Chondrocyte (in vitro differentiated cells): ENCODE measurements at regions not wholly inside any gene's neighbourhood (a gene's known extent, or its start where the extent isn't known, plus 50 kb on each side); places are given as distances from the start of the nearest gene placed in this dataset.

ENCODE experiments used
- DNase-seq: peaks from one replicate; pipeline ENCODE4 v3.0.0; 2021; ENCODE audit warnings: mixed read lengths, low spot score
- H3K27ac Mint-ChIP-seq: one replicate; pipeline ENCODE4 v1.8.0; 2021; ENCODE audit warnings: mild to moderate bottlenecking, moderate library complexity, mixed read lengths; ENCODE audit not compliant: unreplicated experiment
- H3K27me3 Mint-ChIP-seq: 2 replicates; pipeline ENCODE4 v1.8.0; 2021; ENCODE audit warnings: low read depth, mixed read lengths
- H3K36me3 Mint-ChIP-seq: 2 replicates; pipeline ENCODE4 v1.8.0; 2021; ENCODE audit warnings: low read depth, mixed read lengths
- H3K4me1 Mint-ChIP-seq: 2 replicates; pipeline ENCODE4 v1.8.0; 2021; ENCODE audit warnings: low read depth, mild to moderate bottlenecking, mixed read lengths
- H3K4me3 Mint-ChIP-seq: one replicate; pipeline ENCODE4 v1.8.0; 2021; ENCODE audit warnings: mild to moderate bottlenecking, moderate library complexity, mixed read lengths; ENCODE audit not compliant: unreplicated experiment
- H3K9me3 Mint-ChIP-seq: 2 replicates; pipeline ENCODE4 v1.8.0; 2021; ENCODE audit warnings: low read depth, mixed read lengths
- TF ChIP-seq, protein P1 (sequence below): fragments of 200-600 bp; sonication (generic); IDR thresholded peaks from 2 replicates; pipeline ENCODE4 v1.5.0; 2021; ENCODE audit warnings: antibody characterized with exemption, mild to moderate bottlenecking, moderate library complexity

DNA sequence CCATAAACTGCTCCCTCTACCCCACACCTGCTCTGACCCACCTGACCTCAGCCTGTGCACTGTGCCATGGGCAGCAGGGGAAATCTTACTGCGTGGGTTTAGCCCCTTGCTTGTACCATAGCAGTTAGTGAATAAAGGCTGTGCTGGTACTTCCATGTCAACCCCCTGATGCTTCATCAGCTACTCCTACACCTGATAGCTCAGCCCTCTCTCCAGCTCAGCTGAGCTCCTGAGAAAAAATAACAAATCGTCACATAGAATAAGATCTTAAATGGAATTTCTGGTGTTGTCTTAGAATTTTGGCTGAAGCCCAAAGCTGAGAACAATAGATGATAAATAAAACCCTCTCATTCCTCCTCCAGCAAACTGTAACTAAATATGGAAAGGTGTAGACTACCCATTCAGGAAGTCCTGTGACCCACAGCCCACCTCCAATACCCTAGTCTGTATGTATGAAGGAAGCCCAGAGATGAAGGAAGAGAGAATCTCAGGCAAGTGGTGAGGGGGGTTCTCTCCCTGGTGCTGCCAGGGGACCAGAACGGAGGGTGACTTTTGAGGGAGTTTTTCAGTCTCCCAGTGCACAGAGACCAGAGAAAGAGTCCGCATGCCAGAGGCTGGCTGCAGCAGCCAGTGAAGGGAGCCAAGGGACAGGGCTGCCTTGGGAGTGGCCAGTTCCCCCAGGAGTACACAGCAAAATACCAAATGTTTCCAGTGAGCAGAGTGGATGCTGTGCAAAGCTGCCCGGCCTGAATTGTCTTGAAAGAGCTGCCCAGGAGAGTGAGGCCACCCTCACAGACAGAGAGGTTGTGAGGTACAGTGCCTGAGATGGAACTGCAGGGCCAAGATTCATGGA lies 227.3 kb downstream of the QDPR start:
- Mint-ChIP-seq H3K4me1 (no peaks in the 10 kb centered on the region), H3K36me3 (no peaks in the 10 kb centered on the region), H3K4me3 (no peak overlapping the region), H3K27me3 (peaks cover 7% of the 10 kb centered on the region), H3K9me3 (no peaks in the 10 kb centered on the region), H3K27ac (no peak overlapping the region)
- TF ChIP-seq, protein P1, sequence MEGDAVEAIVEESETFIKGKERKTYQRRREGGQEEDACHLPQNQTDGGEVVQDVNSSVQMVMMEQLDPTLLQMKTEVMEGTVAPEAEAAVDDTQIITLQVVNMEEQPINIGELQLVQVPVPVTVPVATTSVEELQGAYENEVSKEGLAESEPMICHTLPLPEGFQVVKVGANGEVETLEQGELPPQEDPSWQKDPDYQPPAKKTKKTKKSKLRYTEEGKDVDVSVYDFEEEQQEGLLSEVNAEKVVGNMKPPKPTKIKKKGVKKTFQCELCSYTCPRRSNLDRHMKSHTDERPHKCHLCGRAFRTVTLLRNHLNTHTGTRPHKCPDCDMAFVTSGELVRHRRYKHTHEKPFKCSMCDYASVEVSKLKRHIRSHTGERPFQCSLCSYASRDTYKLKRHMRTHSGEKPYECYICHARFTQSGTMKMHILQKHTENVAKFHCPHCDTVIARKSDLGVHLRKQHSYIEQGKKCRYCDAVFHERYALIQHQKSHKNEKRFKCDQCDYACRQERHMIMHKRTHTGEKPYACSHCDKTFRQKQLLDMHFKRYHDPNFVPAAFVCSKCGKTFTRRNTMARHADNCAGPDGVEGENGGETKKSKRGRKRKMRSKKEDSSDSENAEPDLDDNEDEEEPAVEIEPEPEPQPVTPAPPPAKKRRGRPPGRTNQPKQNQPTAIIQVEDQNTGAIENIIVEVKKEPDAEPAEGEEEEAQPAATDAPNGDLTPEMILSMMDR, result no peak
- no peak for DNase-seq

DNA sequence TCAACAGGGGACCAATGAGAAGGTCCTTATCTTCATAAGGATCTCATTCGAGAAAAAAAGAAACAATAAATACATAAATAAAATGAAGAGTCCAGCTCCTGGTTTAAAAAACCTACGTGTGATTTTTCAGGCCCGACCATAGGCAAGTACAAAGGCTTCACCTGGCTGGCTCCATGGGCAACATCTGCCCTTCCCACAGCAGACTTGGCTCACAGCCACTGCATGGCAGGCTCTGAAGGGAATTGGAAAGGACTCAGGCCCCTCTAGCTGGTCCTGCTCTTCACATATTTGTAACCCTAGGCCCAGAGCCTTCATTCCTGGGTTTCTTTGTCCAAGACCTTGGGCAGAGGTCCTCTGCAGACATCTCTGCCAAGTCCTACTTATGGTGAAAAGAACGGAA lies 228.1 kb downstream of the QDPR start:
- DNase-seq, result no peak
- no peak overlapping the region for H3K27ac Mint-ChIP-seq
- no peaks in the 10 kb centered on the region for H3K36me3 Mint-ChIP-seq
- H3K4me3 Mint-ChIP-seq, result no peak overlapping the region
- TF ChIP-seq, protein P1, result no peak
- peaks cover 7% of the 10 kb centered on the region for H3K27me3 Mint-ChIP-seq
- H3K9me3 Mint-ChIP-seq, result no peaks in the 10 kb centered on the region
- H3K4me1 Mint-ChIP-seq, result no peaks in the 10 kb centered on the region

DNA sequence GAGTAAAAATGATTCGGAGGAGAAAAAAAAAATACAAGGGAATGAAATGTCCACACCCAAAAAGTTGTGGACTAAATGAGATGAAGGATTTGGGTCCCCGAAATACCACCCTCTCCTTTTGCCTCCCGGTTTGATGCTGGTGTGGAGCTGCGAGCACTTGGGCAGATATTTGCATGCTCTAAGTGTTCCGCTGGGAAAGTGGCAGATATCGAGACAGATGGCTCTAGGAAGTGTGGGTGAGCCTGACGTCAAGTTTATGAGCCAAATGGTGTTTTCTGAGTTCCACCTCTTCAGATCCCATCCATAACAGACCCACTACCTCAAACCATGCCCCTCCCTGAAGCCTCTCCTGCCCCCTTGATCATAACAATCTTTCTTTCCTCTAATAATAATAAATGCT lies 228.6 kb downstream of the QDPR start:
- no peak for DNase-seq
- H3K4me1 Mint-ChIP-seq, result no peaks in the 10 kb centered on the region
- TF ChIP-seq, protein P1, result no peak
- no peaks in the 10 kb centered on the region for H3K9me3 Mint-ChIP-seq
- H3K36me3 Mint-ChIP-seq, result no peaks in the 10 kb centered on the region
- H3K27ac Mint-ChIP-seq, result no peak overlapping the region
- peaks cover 7% of the 10 kb centered on the region for H3K27me3 Mint-ChIP-seq
- H3K4me3 Mint-ChIP-seq, result no peak overlapping the region

DNA sequence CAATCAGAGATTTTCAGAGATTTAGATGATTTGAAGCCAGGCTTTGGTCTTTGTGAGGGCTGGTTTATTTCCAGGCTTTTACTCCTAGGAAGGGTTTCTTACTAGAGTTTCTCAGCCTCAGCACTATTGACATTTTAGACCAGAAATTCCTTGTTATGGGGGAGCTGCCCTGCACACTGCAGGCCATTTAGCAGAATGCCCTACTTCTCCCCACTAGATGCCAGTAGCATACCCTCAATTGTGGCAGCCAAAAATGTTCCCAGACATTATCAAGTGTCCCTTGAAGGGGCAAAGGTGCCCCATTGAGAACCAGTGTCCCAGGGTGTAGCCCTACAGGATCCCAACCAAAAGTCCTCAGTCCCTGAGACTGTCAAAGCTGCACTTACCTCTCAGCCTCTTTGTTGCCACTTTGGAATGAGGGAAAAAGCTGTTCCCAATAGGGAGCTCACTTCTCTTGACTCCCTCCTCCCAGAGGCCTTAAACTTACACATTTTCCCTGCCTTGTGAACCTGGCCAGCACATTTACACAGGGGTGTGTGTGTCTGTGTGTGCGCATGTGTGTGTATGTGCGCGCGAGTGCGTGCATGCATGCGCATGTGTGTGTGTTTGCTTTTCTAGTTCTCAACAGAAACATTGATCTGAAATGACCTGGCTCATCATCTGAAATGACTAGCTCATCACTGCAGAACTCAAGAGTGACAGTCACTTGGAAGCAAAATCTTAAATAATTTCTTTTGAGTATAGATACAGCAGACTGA lies 231.4 kb downstream of the QDPR start:
- H3K4me1 Mint-ChIP-seq, result peaks cover 3% of the 10 kb centered on the region
- no peak overlapping the region for H3K4me3 Mint-ChIP-seq
- H3K27ac Mint-ChIP-seq, result no peak overlapping the region
- peaks cover 7% of the 10 kb centered on the region for H3K27me3 Mint-ChIP-seq
- no peaks in the 10 kb centered on the region for H3K36me3 Mint-ChIP-seq
- no peaks in the 10 kb centered on the region for H3K9me3 Mint-ChIP-seq
- DNase-seq, result no peak
- TF ChIP-seq, protein P1, result peak; percentile 20

DNA sequence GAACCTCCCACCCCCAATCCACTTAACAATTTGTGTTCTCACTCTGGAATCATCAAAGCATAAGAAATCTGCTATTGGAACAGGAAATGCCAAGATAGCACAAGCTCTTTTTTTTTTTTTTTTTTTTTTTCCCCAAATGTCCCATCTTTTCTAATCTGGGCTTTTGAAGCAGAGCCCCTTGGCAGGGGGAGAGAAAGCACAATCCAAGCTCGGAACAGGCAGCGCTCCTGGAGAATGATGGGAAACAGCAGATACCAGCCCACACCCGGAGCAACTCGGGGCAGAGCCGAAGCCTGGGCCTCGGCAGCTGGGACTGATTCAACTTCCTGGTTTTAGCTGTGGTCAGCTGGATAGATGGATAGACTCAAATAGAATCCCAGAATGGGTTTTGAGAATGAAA lies 235.1 kb downstream of the QDPR start:
- Mint-ChIP-seq H3K36me3 (no peaks in the 10 kb centered on the region), H3K4me1 (peaks cover 3% of the 10 kb centered on the region), H3K9me3 (no peaks in the 10 kb centered on the region), H3K27me3 (no peaks in the 10 kb centered on the region), H3K4me3 (no peak overlapping the region), H3K27ac (no peak overlapping the region)
- no peak for DNase-seq
- TF ChIP-seq, protein P1, result no peak
